ENCODE measurements at regions not wholly inside any gene's neighbourhood (a gene's known extent, or its start where the extent isn't known, plus 50 kb on each side); places are given as distances from the start of the nearest gene placed in this dataset.

DNA sequence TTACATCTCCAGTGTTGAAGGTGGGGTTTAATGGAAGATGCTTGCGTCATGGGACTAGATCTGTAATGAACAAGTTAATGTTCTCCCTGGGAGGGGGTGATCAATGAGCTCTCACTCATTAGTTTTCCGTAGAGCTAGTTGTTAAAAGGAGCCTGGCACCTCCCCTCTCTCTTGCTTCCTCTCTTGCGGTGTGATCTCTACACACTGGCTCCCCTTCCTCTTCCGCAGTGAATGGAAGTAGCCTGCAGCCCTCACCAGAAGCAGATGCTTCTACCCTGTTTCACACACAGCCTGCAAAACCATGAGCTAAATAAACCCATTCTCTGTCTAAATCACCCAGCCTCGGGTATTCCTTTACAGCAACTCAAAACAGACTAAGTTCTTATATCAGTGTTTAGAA is 318.8 kb downstream of the SLITRK1 start:
- DNase-seq = no peak
- no peaks in the 10 kb centered on the region for H3K27me3 Mint-ChIP-seq
- POLR2A ChIA-PET = no interaction called here
- peaks cover 4% of the 10 kb centered on the region for H3K9me3 Mint-ChIP-seq
- CTCF ChIA-PET = no interaction called here
- no peak overlapping the region for H3K27ac Mint-ChIP-seq
- intact Hi-C loops (cut with micrococcal nuclease) = no loop called here
- ATAC-seq (ENCODE audit: low read depth) = no peak
- TF ChIP-seq, protein P1, sequence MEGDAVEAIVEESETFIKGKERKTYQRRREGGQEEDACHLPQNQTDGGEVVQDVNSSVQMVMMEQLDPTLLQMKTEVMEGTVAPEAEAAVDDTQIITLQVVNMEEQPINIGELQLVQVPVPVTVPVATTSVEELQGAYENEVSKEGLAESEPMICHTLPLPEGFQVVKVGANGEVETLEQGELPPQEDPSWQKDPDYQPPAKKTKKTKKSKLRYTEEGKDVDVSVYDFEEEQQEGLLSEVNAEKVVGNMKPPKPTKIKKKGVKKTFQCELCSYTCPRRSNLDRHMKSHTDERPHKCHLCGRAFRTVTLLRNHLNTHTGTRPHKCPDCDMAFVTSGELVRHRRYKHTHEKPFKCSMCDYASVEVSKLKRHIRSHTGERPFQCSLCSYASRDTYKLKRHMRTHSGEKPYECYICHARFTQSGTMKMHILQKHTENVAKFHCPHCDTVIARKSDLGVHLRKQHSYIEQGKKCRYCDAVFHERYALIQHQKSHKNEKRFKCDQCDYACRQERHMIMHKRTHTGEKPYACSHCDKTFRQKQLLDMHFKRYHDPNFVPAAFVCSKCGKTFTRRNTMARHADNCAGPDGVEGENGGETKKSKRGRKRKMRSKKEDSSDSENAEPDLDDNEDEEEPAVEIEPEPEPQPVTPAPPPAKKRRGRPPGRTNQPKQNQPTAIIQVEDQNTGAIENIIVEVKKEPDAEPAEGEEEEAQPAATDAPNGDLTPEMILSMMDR (IDR thresholded peaks at IDR 0.05) = no peak
- H3K36me3 Mint-ChIP-seq (ENCODE audit: low read depth) = no peaks in the 10 kb centered on the region
- H3K4me1 Mint-ChIP-seq = no peaks in the 10 kb centered on the region
- H3K4me3 Mint-ChIP-seq = no peak overlapping the region

DNA sequence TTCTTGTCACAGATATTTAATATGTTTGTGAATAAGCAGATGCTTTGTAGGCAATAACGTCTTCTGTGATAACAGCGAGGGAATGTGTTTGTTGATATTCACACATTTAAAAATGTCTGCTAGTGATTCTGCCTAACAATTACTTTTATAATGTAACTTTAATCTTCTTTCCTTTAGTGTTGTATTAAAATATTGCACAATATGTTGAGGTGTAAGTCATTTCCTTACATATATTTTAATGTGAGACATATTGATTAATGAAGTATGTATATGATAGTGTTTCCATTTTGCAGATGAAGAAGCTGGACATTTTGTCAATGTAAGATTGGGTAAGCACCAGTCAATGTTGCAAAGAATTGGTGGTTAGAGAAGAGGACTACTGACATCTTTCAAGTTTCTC is 324.4 kb downstream of the SLITRK1 start:
- TF ChIP-seq, protein P1 (IDR thresholded peaks at IDR 0.05) = no peak
- ATAC-seq (ENCODE audit: low read depth) (no peak), DNase-seq (no peak)
- CTCF ChIA-PET = no interaction called here
- intact Hi-C loops (cut with micrococcal nuclease) = no loop called here
- H3K27ac Mint-ChIP-seq = no peak overlapping the region
- H3K9me3 Mint-ChIP-seq = peaks cover 5% of the 10 kb centered on the region
- H3K4me3 Mint-ChIP-seq = no peak overlapping the region
- no peaks in the 10 kb centered on the region for H3K27me3 Mint-ChIP-seq
- H3K36me3 Mint-ChIP-seq (ENCODE audit: low read depth) = no peaks in the 10 kb centered on the region
- H3K4me1 Mint-ChIP-seq = no peaks in the 10 kb centered on the region
- POLR2A ChIA-PET = no interaction called here

DNA sequence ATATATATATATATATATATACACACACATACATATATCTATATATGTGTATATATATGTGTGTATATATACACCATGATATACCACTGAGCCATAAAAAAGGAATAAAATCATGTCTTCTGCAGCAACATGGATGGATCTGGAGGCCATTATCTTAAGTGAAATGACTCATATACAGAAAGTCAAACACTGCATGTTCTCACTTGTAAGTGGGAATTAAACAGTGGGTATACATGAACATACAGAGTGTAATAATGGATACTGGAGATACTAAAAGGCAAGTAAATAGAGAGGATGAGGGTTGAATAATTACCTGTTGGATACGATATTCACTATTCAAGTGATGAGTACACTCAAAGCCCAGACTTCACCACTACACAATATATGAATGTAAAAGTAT is 332.6 kb downstream of the SLITRK1 start:
- Mint-ChIP-seq H3K27me3 (no peaks in the 10 kb centered on the region), H3K4me3 (no peak overlapping the region), H3K27ac (no peak overlapping the region), H3K36me3 (ENCODE audit: low read depth) (no peaks in the 10 kb centered on the region), H3K4me1 (no peaks in the 10 kb centered on the region), H3K9me3 (peaks cover 5% of the 10 kb centered on the region)
- POLR2A ChIA-PET = no interaction called here
- intact Hi-C loops (cut with micrococcal nuclease) = no loop called here
- ATAC-seq (ENCODE audit: low read depth) (no peak), DNase-seq (no peak)
- CTCF ChIA-PET = no interaction called here
- TF ChIP-seq, protein P1 (IDR thresholded peaks at IDR 0.05) = no peak

DNA sequence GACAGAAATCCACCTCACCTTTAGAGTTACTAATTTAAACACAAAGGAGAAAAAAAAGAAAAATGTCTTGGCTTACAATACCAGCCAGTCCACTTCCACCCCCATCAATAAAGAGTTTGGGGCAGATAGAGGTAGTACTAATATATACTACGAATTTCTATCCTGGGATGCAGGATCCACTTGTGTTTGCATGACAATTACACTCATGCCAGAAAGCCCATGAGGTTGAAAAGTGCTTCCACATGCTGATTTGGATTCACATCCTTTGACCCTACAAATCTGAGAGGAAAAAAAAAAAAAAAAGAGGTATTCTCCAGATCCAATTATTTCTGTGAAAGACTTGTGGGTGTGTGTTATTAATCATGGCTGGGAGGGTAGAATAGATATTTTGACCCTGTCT is 335.2 kb downstream of the SLITRK1 start:
- no peaks in the 10 kb centered on the region for H3K27me3 Mint-ChIP-seq
- DNase-seq (no peak), ATAC-seq (ENCODE audit: low read depth) (no peak)
- CTCF ChIA-PET = no interaction called here
- no peaks in the 10 kb centered on the region for H3K36me3 Mint-ChIP-seq (ENCODE audit: low read depth)
- no peak overlapping the region for H3K27ac Mint-ChIP-seq
- intact Hi-C loops (cut with micrococcal nuclease) = no loop called here
- H3K9me3 Mint-ChIP-seq = no peaks in the 10 kb centered on the region
- H3K4me1 Mint-ChIP-seq = no peaks in the 10 kb centered on the region
- TF ChIP-seq, protein P1 (IDR thresholded peaks at IDR 0.05) = no peak
- H3K4me3 Mint-ChIP-seq = no peak overlapping the region
- POLR2A ChIA-PET = no interaction called here

DNA sequence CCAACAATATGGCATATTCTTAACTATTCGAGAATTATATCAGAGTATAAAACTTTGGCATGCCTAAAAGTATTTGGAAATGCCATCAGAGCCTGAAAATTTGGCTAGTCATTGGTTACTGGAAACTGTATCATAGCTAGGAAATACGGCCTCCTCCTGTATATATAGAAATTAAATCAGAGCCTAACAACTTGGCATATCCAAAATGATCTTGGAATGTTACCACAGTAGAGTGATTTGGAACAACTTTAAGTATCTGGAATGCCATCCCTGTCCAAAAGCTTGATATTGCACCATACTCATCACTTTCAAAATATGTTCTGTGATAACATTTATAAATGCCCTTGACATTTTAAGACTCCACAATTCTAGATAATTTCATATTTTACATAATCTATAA is 335.8 kb downstream of the SLITRK1 start:
- ATAC-seq (ENCODE audit: low read depth) (no peak), DNase-seq (no peak)
- H3K4me1 Mint-ChIP-seq = no peaks in the 10 kb centered on the region
- no peak overlapping the region for H3K4me3 Mint-ChIP-seq
- TF ChIP-seq, protein P1 (IDR thresholded peaks at IDR 0.05) = no peak
- POLR2A ChIA-PET = no interaction called here
- peaks cover 3% of the 10 kb centered on the region for H3K9me3 Mint-ChIP-seq
- intact Hi-C loops (cut with micrococcal nuclease) = no loop called here
- H3K36me3 Mint-ChIP-seq (ENCODE audit: low read depth) = no peaks in the 10 kb centered on the region
- no peaks in the 10 kb centered on the region for H3K27me3 Mint-ChIP-seq
- H3K27ac Mint-ChIP-seq = no peak overlapping the region
- CTCF ChIA-PET = no interaction called here
